Endothelial cell of umbilical vein (primary cell): ENCODE measurements at regions not wholly inside any gene's neighbourhood (a gene's known extent, or its start where the extent isn't known, plus 50 kb on each side); places are given as distances from the start of the nearest gene placed in this dataset.

Experiments used
- BruUV-seq: library from RNA; stranded (reverse); fragments of 400-500 nt; replicated peaks from 2 replicates; lab custom pipeline; 2021; lab: Mats Ljungman, UMichigan
- CTCF ChIA-PET: fragments of 300-600, 350-600 bp; sonication (Branson Sonifier 250); formaldehyde crosslinking; loops from one replicate; lab custom pipeline; 2021; ENCODE audit warnings: antibody characterized with exemption, inconsistent platforms; lab: Charles Lee
- POLR2A ChIA-PET: fragments of 300-600, 350-600 bp; sonication (Branson Sonifier 250); formaldehyde crosslinking; loops from one replicate; lab custom pipeline; 2021; ENCODE audit warnings: antibody characterized with exemption, inconsistent platforms; lab: Charles Lee
- DNase-seq: peaks from one replicate; pipeline ENCODE4 v3.0.0-alpha.2; 2011; ENCODE audit warnings: low read depth, low spot score
- FAIRE-seq: peaks from 2 replicates; lab custom pipeline; 2011; peaks lifted over from hg19 to GRCh38; lab: Jason Lieb, UNC
- H2AFZ ChIP-seq: 2 replicates; pipeline ENCODE4 v1.6.0; 2012; ENCODE audit warnings: low read depth, low read length, control low read depth, inconsistent platforms
- H3K27ac ChIP-seq: 2 replicates; pipeline ENCODE4 v1.5.1; 2011; ENCODE audit warnings: low read depth, mild to moderate bottlenecking, control low read depth, low read length, moderate library complexity; ENCODE audit not compliant: insufficient read depth
- H3K27me3 ChIP-seq, 2 experiments: 2 replicates each; pipeline versions ENCODE4 v1.6.0 to v1.6.1; 2011; ENCODE audit warnings: low read length in 2 of 2, mixed read lengths in 1 of 2; ENCODE audit not compliant: control insufficient read depth in 2 of 2, insufficient read depth in 2 of 2
- H3K36me3 ChIP-seq, 2 experiments: 2 replicates in 1 of 2; 3 replicates in 1 of 2; pipeline ENCODE4 v1.5.1; 2011; ENCODE audit warnings: low read length in 2 of 2, mild to moderate bottlenecking in 1 of 2, moderate library complexity in 1 of 2; ENCODE audit not compliant: control insufficient read depth in 2 of 2, insufficient read depth in 2 of 2; ENCODE audit errors: extremely low read depth in 1 of 2
- H3K4me1 ChIP-seq: 3 replicates; pipeline ENCODE4 v1.5.1; 2011; ENCODE audit warnings: mild to moderate bottlenecking, low read length; ENCODE audit not compliant: control insufficient read depth, insufficient read depth; ENCODE audit errors: extremely low read depth
- H3K4me2 ChIP-seq: 2 replicates; pipeline ENCODE4 v1.6.1; 2011; ENCODE audit warnings: low read length, control low read depth, mixed read lengths; ENCODE audit not compliant: insufficient read depth
- H3K4me3 ChIP-seq, 3 experiments: fragments of 200-600 bp in 1 of 3; sonication (generic), shearing (Covaris generic) in 1 of 3; replicated peaks in 1 of 3; 2 replicates each; pipeline ENCODE4 v1.5.1; 2011 to 2016; ENCODE audit warnings: control low read depth in 3 of 3, low read length in 3 of 3, mild to moderate bottlenecking in 2 of 3, inconsistent platforms in 1 of 3, low read depth in 1 of 3, moderate library complexity in 1 of 3; ENCODE audit not compliant: insufficient read depth in 1 of 3
- H3K79me2 ChIP-seq: 2 replicates; pipeline ENCODE4 v1.6.0; 2012; ENCODE audit warnings: low read length, inconsistent platforms; ENCODE audit not compliant: control insufficient read depth, insufficient read depth
- H3K9ac ChIP-seq: replicated peaks from 2 replicates; pipeline ENCODE3; 2011; ENCODE audit warnings: low read length, control low read depth; ENCODE audit not compliant: insufficient read depth; ENCODE audit errors: extremely low read depth
- H3K9me1 ChIP-seq: replicated peaks from 3 replicates; pipeline ENCODE4 v1.6.0; 2011; ENCODE audit warnings: mild to moderate bottlenecking, low read length; ENCODE audit not compliant: control insufficient read depth, insufficient read depth; ENCODE audit errors: extremely low read depth
- H3K9me3 ChIP-seq: replicated peaks from 2 replicates; pipeline ENCODE4 v1.5.1; 2012; ENCODE audit warnings: low read length, inconsistent platforms; ENCODE audit not compliant: control insufficient read depth, insufficient read depth
- H4K20me1 ChIP-seq: replicated peaks from 2 replicates; pipeline ENCODE3; 2011; ENCODE audit warnings: mild to moderate bottlenecking, low read length; ENCODE audit not compliant: control insufficient read depth, insufficient read depth; ENCODE audit errors: extremely low read depth
- EZH2 ChIP-seq: IDR thresholded peaks from 2 replicates; pipeline ENCODE4 v1.6.1; 2012; ENCODE audit warnings: borderline replicate concordance, low read depth, mild to moderate bottlenecking, moderate library complexity, low read length, inconsistent platforms; ENCODE audit not compliant: severe bottlenecking
- FOS ChIP-seq: IDR thresholded peaks from 2 replicates; pipeline ENCODE4 v1.6.1; 2011; ENCODE audit warnings: mild to moderate bottlenecking, low read length, moderate library complexity, borderline replicate concordance; ENCODE audit not compliant: insufficient read depth
- GATA2 ChIP-seq: IDR thresholded peaks from 2 replicates; pipeline ENCODE4 v1.7.0; 2011; ENCODE audit warnings: low read depth, mild to moderate bottlenecking, moderate library complexity, mixed read lengths, low read length; ENCODE audit not compliant: insufficient read length, insufficient read depth
- JUN ChIP-seq: IDR thresholded peaks from 2 replicates; pipeline ENCODE4 v1.6.1; 2011; ENCODE audit warnings: borderline replicate concordance, low read depth; ENCODE audit not compliant: insufficient read length, insufficient read depth
- MYC ChIP-seq: IDR thresholded peaks from one replicate; pipeline ENCODE4 v1.6.1; 2011; ENCODE audit warnings: mild to moderate bottlenecking, low read depth, low read length
- POLR2A ChIP-seq: IDR thresholded peaks from 2 replicates; pipeline ENCODE4 v1.6.1; 2012; ENCODE audit warnings: low read depth, mild to moderate bottlenecking, control low read depth, low read length
- POLR2AphosphoS5 ChIP-seq: IDR thresholded peaks from 2 replicates; pipeline ENCODE4 v1.6.1; 2012; ENCODE audit warnings: low read depth, mild to moderate bottlenecking, control low read depth, low read length, moderate library complexity; ENCODE audit not compliant: insufficient read depth
- dilution Hi-C: fragments of 300-500 bp; cut with MboI; formaldehyde crosslinking; loops from one replicate; pipeline ENCODE4 v1.15.0; 2019; ENCODE audit warnings: low sequenced_read_pairs; ENCODE audit not compliant: extremely low pct_ligation_motif_present
- intact Hi-C: fragments of 100-400 bp; cut with micrococcal nuclease; formaldehyde crosslinking; loops from one replicate; pipeline ENCODE4 v1.10.0; 2022
- TF ChIP-seq, protein P1 (sequence below): IDR thresholded peaks from 2 replicates; pipeline ENCODE4 v1.6.1; 2011; ENCODE audit not compliant: insufficient read depth, insufficient read length
- TF ChIP-seq, protein P2 (sequence below), 2 donors: IDR thresholded peaks; 1 replicate in 1 of 2; 2 replicates in 1 of 2; pipeline ENCODE4 v1.5.1; 2011; ENCODE audit warnings: low read length in 2 of 2, mild to moderate bottlenecking in 2 of 2, moderate library complexity in 2 of 2, control low read depth in 1 of 2, inconsistent platforms in 1 of 2, low read depth in 1 of 2; ENCODE audit not compliant: insufficient read depth in 1 of 2; ENCODE audit errors: extremely low read depth in 1 of 2

DNA sequence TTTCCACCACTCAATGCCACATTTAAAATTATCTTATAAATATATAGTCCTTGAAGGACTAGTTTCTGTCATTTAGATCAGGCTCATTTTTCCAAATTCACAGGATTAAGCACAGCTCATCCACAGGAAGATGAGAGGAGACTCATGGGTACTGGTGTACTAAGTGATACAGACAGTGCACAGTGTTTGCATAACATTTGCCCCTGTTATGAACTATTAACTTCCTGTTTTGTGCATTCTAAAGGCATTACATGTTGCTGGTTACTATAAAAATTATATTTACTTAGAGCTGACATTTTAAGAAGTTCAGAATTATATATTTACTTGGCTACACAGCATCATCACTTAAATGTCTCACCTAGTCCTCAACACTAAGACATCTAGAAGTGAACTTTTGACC, 772.0 kb downstream of the TECRL start:
- DNase-seq, result no peak
- CTCF ChIA-PET, result no interaction called here
- H4K20me1 ChIP-seq, result no peaks in the 10 kb centered on the region

More for the DNA sequence above, 772.0 kb downstream of the TECRL start:
- no peak for FAIRE-seq
- H3K79me2 ChIP-seq, result no peaks in the 10 kb centered on the region
- no peaks in the 10 kb centered on the region for H3K9me3 ChIP-seq
- no peak overlapping the region for H3K9ac ChIP-seq
- H3K4me3 ChIP-seq, result no peak overlapping the region
- BruUV-seq, result no TSS peak
- H3K36me3 ChIP-seq, result no peaks in the 10 kb centered on the region
- dilution Hi-C loops (no loop called here), intact Hi-C loops (no loop called here)
- no peaks in the 10 kb centered on the region for H3K27me3 ChIP-seq
- H3K4me1 ChIP-seq, result no peaks in the 10 kb centered on the region
- no peak for TF ChIP-seq MYC
- TF ChIP-seq, protein P1, sequence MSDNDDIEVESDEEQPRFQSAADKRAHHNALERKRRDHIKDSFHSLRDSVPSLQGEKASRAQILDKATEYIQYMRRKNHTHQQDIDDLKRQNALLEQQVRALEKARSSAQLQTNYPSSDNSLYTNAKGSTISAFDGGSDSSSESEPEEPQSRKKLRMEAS, result no peak
- no peak for TF ChIP-seq FOS
- TF ChIP-seq, protein P2, sequence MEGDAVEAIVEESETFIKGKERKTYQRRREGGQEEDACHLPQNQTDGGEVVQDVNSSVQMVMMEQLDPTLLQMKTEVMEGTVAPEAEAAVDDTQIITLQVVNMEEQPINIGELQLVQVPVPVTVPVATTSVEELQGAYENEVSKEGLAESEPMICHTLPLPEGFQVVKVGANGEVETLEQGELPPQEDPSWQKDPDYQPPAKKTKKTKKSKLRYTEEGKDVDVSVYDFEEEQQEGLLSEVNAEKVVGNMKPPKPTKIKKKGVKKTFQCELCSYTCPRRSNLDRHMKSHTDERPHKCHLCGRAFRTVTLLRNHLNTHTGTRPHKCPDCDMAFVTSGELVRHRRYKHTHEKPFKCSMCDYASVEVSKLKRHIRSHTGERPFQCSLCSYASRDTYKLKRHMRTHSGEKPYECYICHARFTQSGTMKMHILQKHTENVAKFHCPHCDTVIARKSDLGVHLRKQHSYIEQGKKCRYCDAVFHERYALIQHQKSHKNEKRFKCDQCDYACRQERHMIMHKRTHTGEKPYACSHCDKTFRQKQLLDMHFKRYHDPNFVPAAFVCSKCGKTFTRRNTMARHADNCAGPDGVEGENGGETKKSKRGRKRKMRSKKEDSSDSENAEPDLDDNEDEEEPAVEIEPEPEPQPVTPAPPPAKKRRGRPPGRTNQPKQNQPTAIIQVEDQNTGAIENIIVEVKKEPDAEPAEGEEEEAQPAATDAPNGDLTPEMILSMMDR (IDR thresholded peaks at IDR 0.05; ENCODE audit: extremely low read depth in 1 of 2, insufficient read depth in 1 of 2, low read depth in 1 of 2, low read length in 2 of 2), result no peak
- TF ChIP-seq POLR2A, result no peak
- TF ChIP-seq EZH2, result no peak
- no peak for TF ChIP-seq POLR2AphosphoS5
- no peak for TF ChIP-seq GATA2
- no peak for TF ChIP-seq JUN
- H2AFZ ChIP-seq, result no peak overlapping the region
- no peaks in the 10 kb centered on the region for H3K9me1 ChIP-seq
- POLR2A ChIA-PET, result no interaction called here
- H3K4me2 ChIP-seq, result no peak overlapping the region
- H3K27ac ChIP-seq, result no peak overlapping the region
